ENCODE measurements at regions not wholly inside any gene's neighbourhood (a gene's known extent, or its start where the extent isn't known, plus 50 kb on each side); places are given as distances from the start of the nearest gene placed in this dataset.

GRCh38 chr17:36756695-36757094, 155.3 kb downstream of the MRM1 start:
- DNase-seq (ENCODE audit: low spot score) = no peak

- no peak for DNase-seq (ENCODE audit: low spot score)
Observed at GRCh38 chr17:36760425-36760824, 159.0 kb downstream of the MRM1 start.

GRCh38 chr17:36761203-36761950, 160.0 kb downstream of the MRM1 start:
- DNase-seq (ENCODE audit: low spot score) = no peak

GRCh38 chr17:36765436-36766043, 164.2 kb downstream of the MRM1 start:
- no peak for DNase-seq (ENCODE audit: low spot score)

- no peak for DNase-seq (ENCODE audit: low spot score)
Observed at GRCh38 chr17:36768394-36768793, 167.0 kb downstream of the MRM1 start.

GRCh38 chr17:36773039-36773438, 164.2 kb upstream of the LHX1 start:
- no peak for DNase-seq (ENCODE audit: low spot score)

- DNase-seq (ENCODE audit: low spot score) = no peak
Observed at GRCh38 chr17:36777118-36777517, 160.2 kb upstream of the LHX1 start.

- DNase-seq (ENCODE audit: low spot score) = no peak
Observed at GRCh38 chr17:36778448-36778847, 158.8 kb upstream of the LHX1 start.

GRCh38 chr17:36779550-36779949, 157.7 kb upstream of the LHX1 start:
- DNase-seq (ENCODE audit: low spot score) = no peak

GRCh38 chr17:36784633-36785032, 152.6 kb upstream of the LHX1 start:
- no peak for DNase-seq (ENCODE audit: low spot score)

- DNase-seq (ENCODE audit: low spot score) = no peak
Observed at GRCh38 chr17:36786867-36787266, 150.4 kb upstream of the LHX1 start.

GRCh38 chr17:36791150-36791941, 145.9 kb upstream of the LHX1 start:
- no peak for DNase-seq (ENCODE audit: low spot score)

- DNase-seq (ENCODE audit: low spot score) = no peak
Observed at GRCh38 chr17:36791942-36792475, 145.3 kb upstream of the LHX1 start.

- DNase-seq (ENCODE audit: low spot score) = no peak
Observed at GRCh38 chr17:36792849-36793248, 144.4 kb upstream of the LHX1 start.

- no peak for DNase-seq (ENCODE audit: low spot score)
Observed at GRCh38 chr17:36793976-36794375, 143.3 kb upstream of the LHX1 start.

GRCh38 chr17:36807496-36808179, 129.6 kb upstream of the LHX1 start:
- no peak for DNase-seq (ENCODE audit: low spot score)

GRCh38 chr17:36808180-36808661, 129.1 kb upstream of the LHX1 start:
- DNase-seq (ENCODE audit: low spot score) = no peak

- DNase-seq (ENCODE audit: low spot score) = no peak
Observed at GRCh38 chr17:36812762-36813161, 124.5 kb upstream of the LHX1 start.

GRCh38 chr17:36813357-36813756, 123.9 kb upstream of the LHX1 start:
- DNase-seq (ENCODE audit: low spot score) = no peak

- no peak for DNase-seq (ENCODE audit: low spot score)
Observed at GRCh38 chr17:36813957-36814563, 123.2 kb upstream of the LHX1 start.

GRCh38 chr17:36814958-36815357, 122.3 kb upstream of the LHX1 start:
- DNase-seq (ENCODE audit: low spot score) = no peak

Data from hematopoietic multipotent progenitor cell treated with erythropoietin and hydrocortisone succinate and interleukin-3 and kit ligand, for 15 days (in vitro differentiated cells).